Smooth muscle cell (in vitro differentiated cells): ENCODE measurements at regions not wholly inside any gene's neighbourhood (a gene's known extent, or its start where the extent isn't known, plus 50 kb on each side); places are given as distances from the start of the nearest gene placed in this dataset.

Experiments used
- DNase-seq: peaks from one replicate; lab custom pipeline; 2025; ENCODE audit not compliant: unreplicated experiment; lab: John Stamatoyannopoulos, UW
- H2AFZ ChIP-seq: fragments of 200-600 bp; sonication (generic); 2 replicates; pipeline ENCODE4 v1.6.0; 2016; ENCODE audit warnings: antibody characterized with exemption, low read depth, mild to moderate bottlenecking
- H3F3A ChIP-seq: fragments of 200-600 bp; sonication (generic); 2 replicates; pipeline ENCODE4 v1.6.0; 2017; ENCODE audit warnings: antibody characterized with exemption, low read depth
- H3K27ac ChIP-seq: fragments of 200-600 bp; sonication (generic); 2 replicates; pipeline ENCODE4 v1.5.1; 2016; ENCODE audit warnings: low read depth, mild to moderate bottlenecking
- H3K27me3 ChIP-seq: fragments of 200-600 bp; sonication (generic); 2 replicates; pipeline ENCODE4 v1.6.1; 2016; ENCODE audit warnings: low read depth, mild to moderate bottlenecking
- H3K36me3 ChIP-seq: fragments of 200-600 bp; sonication (generic); 2 replicates; pipeline ENCODE4 v1.5.1; 2016; ENCODE audit warnings: low read depth
- H3K4me1 ChIP-seq: fragments of 200-600 bp; sonication (generic); 2 replicates; pipeline ENCODE4 v1.5.1; 2016; ENCODE audit warnings: low read depth
- H3K4me2 ChIP-seq: fragments of 200-600 bp; sonication (generic); 2 replicates; pipeline ENCODE4 v1.6.0; 2016; ENCODE audit warnings: mild to moderate bottlenecking
- H3K4me3 ChIP-seq: fragments of 200-600 bp; sonication (generic); 2 replicates; pipeline ENCODE4 v1.5.1; 2016; ENCODE audit warnings: mild to moderate bottlenecking
- H3K79me2 ChIP-seq: fragments of 200-600 bp; sonication (generic); 2 replicates; pipeline ENCODE4 v1.6.0; 2016; ENCODE audit warnings: low read depth, mild to moderate bottlenecking
- H3K9ac ChIP-seq: fragments of 200-600 bp; sonication (generic); 2 replicates; pipeline ENCODE4 v1.6.0; 2016; ENCODE audit warnings: low read depth
- H3K9me3 ChIP-seq: fragments of 200-600 bp; sonication (generic); replicated peaks from 2 replicates; pipeline ENCODE4 v1.5.1; 2016; ENCODE audit warnings: low read depth
- H4K20me1 ChIP-seq: fragments of 200-600 bp; sonication (generic); 2 replicates; pipeline ENCODE4 v1.6.0; 2016; ENCODE audit warnings: low read depth
- CTCF ChIP-seq: fragments of 200-600 bp; sonication (generic); IDR thresholded peaks from 2 replicates; pipeline ENCODE4 v1.5.1; 2017; ENCODE audit warnings: borderline replicate concordance, mild to moderate bottlenecking, antibody characterized with exemption; ENCODE audit not compliant: insufficient read depth, poor library complexity, severe bottlenecking
- WGBS: methylation state at CpG from one replicate; pipeline ENCODE4 v1.1.7; 2016; ENCODE audit warnings: low lambda C conversion rate; 5-methylcytosine and 5-hydroxymethylcytosine counted together

GRCh38 chr11:76280882-76281557 lies 74.7 kb upstream of the WNT11 start:
- no peak overlapping the region for H3K4me3 ChIP-seq
- no peak for TF ChIP-seq CTCF
- no peak overlapping the region for H2AFZ ChIP-seq
- WGBS, result 88% methylated on average over 15 of the region's 15 CpGs
- no peak for DNase-seq
- no peaks in the 10 kb centered on the region for H3K79me2 ChIP-seq
- peaks cover 2% of the 10 kb centered on the region for H3K27me3 ChIP-seq
- no peaks in the 10 kb centered on the region for H4K20me1 ChIP-seq
- no peak overlapping the region for H3K27ac ChIP-seq
- no peak overlapping the region for H3K4me2 ChIP-seq
- H3K9me3 ChIP-seq, result no peaks in the 10 kb centered on the region
- no peaks in the 10 kb centered on the region for H3K4me1 ChIP-seq
- no peaks in the 10 kb centered on the region for H3F3A ChIP-seq
- no peak overlapping the region for H3K9ac ChIP-seq
- no peaks in the 10 kb centered on the region for H3K36me3 ChIP-seq

- Histone ChIP-seq H3K79me2 (no peaks in the 10 kb centered on the region), H3K4me1 (no peaks in the 10 kb centered on the region), H3K36me3 (no peaks in the 10 kb centered on the region), H3K9ac (no peak overlapping the region), H3K27me3 (peaks cover 2% of the 10 kb centered on the region), H4K20me1 (no peaks in the 10 kb centered on the region), H3F3A (no peaks in the 10 kb centered on the region), H3K4me2 (no peak overlapping the region), H3K4me3 (no peak overlapping the region), H3K9me3 (no peaks in the 10 kb centered on the region), H3K27ac (no peak overlapping the region), H2AFZ (no peak overlapping the region)
- no peak for DNase-seq
- 91% methylated on average over 16 of the region's 16 CpGs for WGBS
- no peak for TF ChIP-seq CTCF
Measured at GRCh38 chr11:76280151-76280881, 74.0 kb upstream of the WNT11 start.

GRCh38 chr11:76279646-76280045 lies 73.3 kb upstream of the WNT11 start:
- Histone ChIP-seq H3K27me3 (peaks cover 2% of the 10 kb centered on the region), H3K4me1 (no peaks in the 10 kb centered on the region), H3K9ac (no peak overlapping the region), H4K20me1 (no peaks in the 10 kb centered on the region), H3K36me3 (no peaks in the 10 kb centered on the region), H3K4me2 (no peak overlapping the region), H3F3A (no peaks in the 10 kb centered on the region), H3K9me3 (no peaks in the 10 kb centered on the region), H3K4me3 (no peak overlapping the region), H2AFZ (no peak overlapping the region), H3K79me2 (no peaks in the 10 kb centered on the region), H3K27ac (no peak overlapping the region)
- WGBS, result 68% methylated on average over 7 of the region's 7 CpGs
- no peak for TF ChIP-seq CTCF
- DNase-seq, result no peak
